GM12891 (cell line): ENCODE measurements at regions not wholly inside any gene's neighbourhood (a gene's known extent, or its start where the extent isn't known, plus 50 kb on each side); places are given as distances from the start of the nearest gene placed in this dataset.

Experiments used
- PAX5 ChIP-seq: IDR thresholded peaks from 2 replicates; pipeline ENCODE4 v1.6.1; 2011; ENCODE audit warnings: low read length, moderate library complexity, mild to moderate bottlenecking; ENCODE audit not compliant: insufficient read depth, severe bottlenecking
- POLR2A ChIP-seq: IDR thresholded peaks from 2 replicates; pipeline ENCODE4 v1.6.1; 2011; ENCODE audit warnings: low read depth, low read length, control low read depth
- POLR2AphosphoS5 ChIP-seq: IDR thresholded peaks from 2 replicates; pipeline ENCODE4 v1.6.1; 2011; ENCODE audit warnings: low read depth, low read length, control low read depth
- POU2F2 ChIP-seq: IDR thresholded peaks from 2 replicates; pipeline ENCODE4 v1.6.1; 2011; ENCODE audit warnings: low read depth, mild to moderate bottlenecking, control low read depth, low read length, moderate library complexity
- SPI1 ChIP-seq: IDR thresholded peaks from 2 replicates; pipeline ENCODE4 v1.6.1; 2011; ENCODE audit warnings: low read depth, low read length, control low read depth
- TAF1 ChIP-seq: IDR thresholded peaks from 2 replicates; pipeline ENCODE4 v1.6.1; 2011; ENCODE audit warnings: low read depth, low read length, control low read depth

GRCh38 chr18:46377557-46377956 lies 273.4 kb downstream of the HAUS1 start:
- TF ChIP-seq SPI1 (no peak), POLR2AphosphoS5 (no peak), POLR2A (no peak), PAX5 (no peak), TAF1 (no peak), POU2F2 (no peak)
